Lower leg skin (tissue), 3 donors: ENCODE measurements at regions not wholly inside any gene's neighbourhood (a gene's known extent, or its start where the extent isn't known, plus 50 kb on each side); places are given as distances from the start of the nearest gene placed in this dataset.

ENCODE experiments used
- POLR2A ChIP-seq, 2 donors: fragments of 450-650 bp; IDR thresholded peaks; one replicate each; pipeline ENCODE4 v1.6.1; 2016 to 2017; ENCODE audit warnings: antibody characterized with exemption in 2 of 2, mild to moderate bottlenecking in 1 of 2, moderate library complexity in 1 of 2
- TF ChIP-seq, protein P1 (sequence below), 3 donors: fragments of 450-650 bp; IDR thresholded peaks; one replicate each; pipeline ENCODE4 v1.5.1; 2016; ENCODE audit warnings: antibody characterized with exemption in 3 of 3, mild to moderate bottlenecking in 3 of 3, moderate library complexity in 2 of 3

DNA sequence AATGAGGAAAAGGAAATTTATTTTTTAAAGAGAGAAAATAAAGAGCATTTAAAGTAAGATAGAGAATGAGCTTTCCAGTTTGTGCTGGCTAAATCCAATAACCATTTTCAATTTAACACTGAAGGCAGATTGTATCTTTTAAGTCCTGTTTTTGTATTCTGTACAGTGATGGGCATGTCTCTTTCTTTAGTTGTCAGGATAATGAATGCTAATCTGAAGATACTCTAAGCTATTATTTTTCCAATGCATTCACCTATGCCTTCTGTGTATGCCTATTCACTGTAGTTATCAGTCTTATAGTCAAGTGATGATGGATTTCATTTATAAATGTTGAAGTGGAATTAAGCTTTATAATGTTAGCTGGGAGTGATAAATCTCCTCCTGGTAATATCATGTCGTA is 101.4 kb downstream of the DYNAP start:
- TF ChIP-seq, protein P1, sequence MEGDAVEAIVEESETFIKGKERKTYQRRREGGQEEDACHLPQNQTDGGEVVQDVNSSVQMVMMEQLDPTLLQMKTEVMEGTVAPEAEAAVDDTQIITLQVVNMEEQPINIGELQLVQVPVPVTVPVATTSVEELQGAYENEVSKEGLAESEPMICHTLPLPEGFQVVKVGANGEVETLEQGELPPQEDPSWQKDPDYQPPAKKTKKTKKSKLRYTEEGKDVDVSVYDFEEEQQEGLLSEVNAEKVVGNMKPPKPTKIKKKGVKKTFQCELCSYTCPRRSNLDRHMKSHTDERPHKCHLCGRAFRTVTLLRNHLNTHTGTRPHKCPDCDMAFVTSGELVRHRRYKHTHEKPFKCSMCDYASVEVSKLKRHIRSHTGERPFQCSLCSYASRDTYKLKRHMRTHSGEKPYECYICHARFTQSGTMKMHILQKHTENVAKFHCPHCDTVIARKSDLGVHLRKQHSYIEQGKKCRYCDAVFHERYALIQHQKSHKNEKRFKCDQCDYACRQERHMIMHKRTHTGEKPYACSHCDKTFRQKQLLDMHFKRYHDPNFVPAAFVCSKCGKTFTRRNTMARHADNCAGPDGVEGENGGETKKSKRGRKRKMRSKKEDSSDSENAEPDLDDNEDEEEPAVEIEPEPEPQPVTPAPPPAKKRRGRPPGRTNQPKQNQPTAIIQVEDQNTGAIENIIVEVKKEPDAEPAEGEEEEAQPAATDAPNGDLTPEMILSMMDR (IDR thresholded peaks at IDR 0.05), result no peak
- TF ChIP-seq POLR2A (IDR thresholded peaks at IDR 0.05), result no peak
